Activated CD8-positive, alpha-beta memory T cell treated with anti-CD3 and anti-CD28 coated beads, Interleukin-2, amount 10 ng/mL, durations not matched to agents 7 days and 5 days (primary cell): ENCODE measurements at regions not wholly inside any gene's neighbourhood (a gene's known extent, or its start where the extent isn't known, plus 50 kb on each side); places are given as distances from the start of the nearest gene placed in this dataset.
"Not testable (repeated sequence)": the region's sequence is repeated elsewhere in the genome, so short reads cannot be mapped to it uniquely, and the experiment has no call there.

Source experiments
- ATAC-seq: fragments of 150-1000 bp; cut with Tn5 transposase; one replicate; pipeline ENCODE4 v1.10.0; 2021; ENCODE audit warnings: moderate library complexity
- CTCF ChIA-PET: fragments of 350-600 bp; sonication (Branson Sonifier 250); formaldehyde crosslinking; loops from one replicate; lab custom pipeline; 2021; ENCODE audit warnings: antibody characterized with exemption; lab: Charles Lee
- DNase-seq: peaks from one replicate; pipeline ENCODE4 v3.0.0-alpha.2; 2020
- H3K27ac Mint-ChIP-seq: one replicate; pipeline ENCODE4 v1.8.0; 2021; ENCODE audit warnings: mild to moderate bottlenecking, mixed read lengths
- H3K27me3 Mint-ChIP-seq: one replicate; pipeline ENCODE4 v1.8.0; 2021; ENCODE audit warnings: mixed read lengths
- H3K36me3 Mint-ChIP-seq: one replicate; pipeline ENCODE4 v1.8.0; 2021; ENCODE audit warnings: mild to moderate bottlenecking, mixed read lengths
- H3K4me1 Mint-ChIP-seq: one replicate; pipeline ENCODE4 v1.8.0; 2021; ENCODE audit warnings: mixed read lengths
- H3K4me3 Mint-ChIP-seq: one replicate; pipeline ENCODE4 v1.8.0; 2021; ENCODE audit warnings: mild to moderate bottlenecking, moderate library complexity, mixed read lengths
- H3K9me3 Mint-ChIP-seq: one replicate; pipeline ENCODE4 v1.8.0; 2022; ENCODE audit warnings: low read depth, mixed read lengths

DNA sequence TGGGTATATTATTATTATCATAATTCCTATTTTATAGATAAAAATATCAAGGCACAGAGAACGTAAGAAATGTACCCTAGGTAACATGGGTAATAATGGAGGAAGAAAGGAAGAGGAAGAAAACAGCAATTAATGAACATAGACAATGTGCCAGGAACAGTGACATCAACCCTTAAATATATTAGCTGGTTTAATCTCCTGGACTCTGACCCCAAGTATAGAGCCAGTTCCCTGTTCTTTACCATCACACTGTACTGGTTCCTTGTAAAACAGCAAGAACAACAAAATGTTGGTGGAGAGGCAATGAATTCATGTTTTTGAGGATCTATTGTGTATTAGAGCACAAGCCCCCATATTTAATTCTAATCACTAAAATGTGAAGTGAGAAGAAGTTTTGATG is 192.1 kb downstream of the SMC2 start:
- H3K27ac Mint-ChIP-seq, result no peak overlapping the region
- no peaks in the 10 kb centered on the region for H3K27me3 Mint-ChIP-seq
- H3K4me3 Mint-ChIP-seq, result no peak overlapping the region
- peaks cover 2% of the 10 kb centered on the region for H3K9me3 Mint-ChIP-seq
- H3K4me1 Mint-ChIP-seq, result no peaks in the 10 kb centered on the region
- no peaks in the 10 kb centered on the region for H3K36me3 Mint-ChIP-seq
- ATAC-seq, result no peak
- CTCF ChIA-PET, result no interaction called here
- DNase-seq, result no peak

DNA sequence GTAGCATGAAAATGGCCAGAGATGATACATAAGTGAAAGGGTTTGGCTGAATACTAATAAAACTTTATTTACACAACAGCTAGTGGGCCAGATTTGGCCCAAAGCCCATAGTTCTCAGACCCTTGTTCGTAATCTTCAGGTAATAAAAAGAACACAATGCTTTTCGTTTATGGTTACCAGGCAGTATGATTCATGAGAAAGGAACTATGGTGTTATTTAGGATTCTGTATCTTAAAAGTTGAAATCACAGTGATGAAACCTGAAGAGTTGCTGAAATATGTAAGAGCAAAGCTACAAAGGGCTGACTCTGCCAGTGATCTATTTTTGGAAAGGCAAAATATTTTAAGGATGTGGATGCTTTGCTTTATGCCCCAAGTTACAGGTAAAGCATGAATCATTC is 192.7 kb downstream of the SMC2 start:
- ATAC-seq, result no peak
- Mint-ChIP-seq H3K4me1 (no peaks in the 10 kb centered on the region), H3K4me3 (no peak overlapping the region), H3K36me3 (no peaks in the 10 kb centered on the region), H3K27ac (no peak overlapping the region), H3K27me3 (no peaks in the 10 kb centered on the region), H3K9me3 (no peaks in the 10 kb centered on the region)
- DNase-seq, result no peak
- CTCF ChIA-PET, result no interaction called here

GRCh38 chr9:104287253-104287878 is 193.3 kb downstream of the SMC2 start:
- H3K27ac Mint-ChIP-seq, result no peak overlapping the region

DNA sequence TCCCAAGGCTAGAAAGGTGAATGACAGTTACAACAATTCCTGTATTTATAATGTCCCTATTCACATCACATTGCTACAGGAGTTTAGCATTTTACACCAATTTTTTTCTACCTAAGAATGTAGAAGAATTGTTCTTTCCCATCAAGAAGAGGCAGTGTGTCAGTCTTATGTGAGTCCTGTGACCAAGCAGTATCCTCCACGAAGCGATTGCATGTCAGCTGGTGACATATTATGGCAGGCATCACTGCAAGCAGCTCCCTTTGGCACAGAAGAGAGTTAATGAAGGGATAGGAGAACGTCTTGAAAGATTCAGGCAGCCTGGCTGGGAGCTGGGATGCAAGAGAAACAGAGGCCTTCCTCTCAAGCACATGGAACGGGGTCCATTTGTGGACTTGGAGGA is 199.8 kb downstream of the SMC2 start:
- CTCF ChIA-PET, result no interaction called here
- Mint-ChIP-seq H3K4me3 (no peak overlapping the region), H3K27ac (no peak overlapping the region), H3K36me3 (no peaks in the 10 kb centered on the region), H3K27me3 (no peaks in the 10 kb centered on the region), H3K4me1 (no peaks in the 10 kb centered on the region), H3K9me3 (no peaks in the 10 kb centered on the region)
- no peak for DNase-seq
- no peak for ATAC-seq

More at GRCh38 chr9:104287253-104287878, 193.3 kb downstream of the SMC2 start:
- CTCF ChIA-PET, result no interaction called here
- Mint-ChIP-seq H3K4me3 (no peak overlapping the region), H3K27me3 (no peaks in the 10 kb centered on the region), H3K4me1 (no peaks in the 10 kb centered on the region), H3K36me3 (no peaks in the 10 kb centered on the region), H3K9me3 (no peaks in the 10 kb centered on the region)
- DNase-seq (no peak), ATAC-seq (no peak)

DNA sequence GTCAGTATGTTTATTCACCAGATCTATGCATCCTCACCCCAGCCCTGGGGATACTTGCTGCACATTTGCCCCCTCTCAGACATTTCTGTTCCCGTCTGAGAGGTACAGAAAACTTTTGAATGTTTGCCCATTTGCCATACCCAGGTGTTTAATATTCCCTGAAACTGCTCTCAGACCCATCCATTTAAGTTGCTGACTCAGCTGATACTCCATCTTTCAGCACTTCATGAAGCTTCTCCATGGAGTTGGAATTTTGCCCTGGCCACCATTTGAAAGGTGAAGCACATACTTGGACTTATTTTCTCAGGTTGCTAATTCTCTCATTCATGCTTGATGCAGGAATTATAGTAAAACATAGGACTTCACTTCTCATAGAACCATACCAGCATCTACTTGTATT is 203.9 kb upstream of the OR13F1 start:
- Mint-ChIP-seq H3K9me3 (peaks cover 2% of the 10 kb centered on the region), H3K36me3 (no peaks in the 10 kb centered on the region), H3K4me3 (no peak overlapping the region), H3K4me1 (no peaks in the 10 kb centered on the region), H3K27me3 (no peaks in the 10 kb centered on the region), H3K27ac (no peak overlapping the region)
- ATAC-seq (no peak), DNase-seq (no peak)
- CTCF ChIA-PET, result no interaction called here

- Mint-ChIP-seq H3K9me3 (peaks cover 2% of the 10 kb centered on the region), H3K27ac (no peak overlapping the region), H3K4me3 (no peak overlapping the region), H3K4me1 (no peaks in the 10 kb centered on the region), H3K27me3 (no peaks in the 10 kb centered on the region), H3K36me3 (no peaks in the 10 kb centered on the region)
- ATAC-seq (no peak), DNase-seq (no peak)
- CTCF ChIA-PET, result no interaction called here
These were observed 202.3 kb upstream of the OR13F1 start for GRCh38 chr9:104301755-104302154.

GRCh38 chr9:104302775-104303174 is 201.3 kb upstream of the OR13F1 start:
- H3K9me3 Mint-ChIP-seq, result peaks cover 3% of the 10 kb centered on the region
- CTCF ChIA-PET, result no interaction called here
- ATAC-seq, result no peak
- H3K27ac Mint-ChIP-seq, result no peak overlapping the region
- DNase-seq, result no peak
- H3K4me1 Mint-ChIP-seq, result no peaks in the 10 kb centered on the region
- no peaks in the 10 kb centered on the region for H3K36me3 Mint-ChIP-seq
- no peaks in the 10 kb centered on the region for H3K27me3 Mint-ChIP-seq
- no peak overlapping the region for H3K4me3 Mint-ChIP-seq

GRCh38 chr9:104304925-104305324 is 199.1 kb upstream of the OR13F1 start:
- no peaks in the 10 kb centered on the region for H3K4me1 Mint-ChIP-seq
- no peak overlapping the region for H3K4me3 Mint-ChIP-seq
- no peaks in the 10 kb centered on the region for H3K36me3 Mint-ChIP-seq
- ATAC-seq, result no peak
- H3K27me3 Mint-ChIP-seq, result no peaks in the 10 kb centered on the region
- CTCF ChIA-PET, result no interaction called here
- no peak for DNase-seq
- peaks cover 5% of the 10 kb centered on the region for H3K9me3 Mint-ChIP-seq
- H3K27ac Mint-ChIP-seq, result no peak overlapping the region

DNA sequence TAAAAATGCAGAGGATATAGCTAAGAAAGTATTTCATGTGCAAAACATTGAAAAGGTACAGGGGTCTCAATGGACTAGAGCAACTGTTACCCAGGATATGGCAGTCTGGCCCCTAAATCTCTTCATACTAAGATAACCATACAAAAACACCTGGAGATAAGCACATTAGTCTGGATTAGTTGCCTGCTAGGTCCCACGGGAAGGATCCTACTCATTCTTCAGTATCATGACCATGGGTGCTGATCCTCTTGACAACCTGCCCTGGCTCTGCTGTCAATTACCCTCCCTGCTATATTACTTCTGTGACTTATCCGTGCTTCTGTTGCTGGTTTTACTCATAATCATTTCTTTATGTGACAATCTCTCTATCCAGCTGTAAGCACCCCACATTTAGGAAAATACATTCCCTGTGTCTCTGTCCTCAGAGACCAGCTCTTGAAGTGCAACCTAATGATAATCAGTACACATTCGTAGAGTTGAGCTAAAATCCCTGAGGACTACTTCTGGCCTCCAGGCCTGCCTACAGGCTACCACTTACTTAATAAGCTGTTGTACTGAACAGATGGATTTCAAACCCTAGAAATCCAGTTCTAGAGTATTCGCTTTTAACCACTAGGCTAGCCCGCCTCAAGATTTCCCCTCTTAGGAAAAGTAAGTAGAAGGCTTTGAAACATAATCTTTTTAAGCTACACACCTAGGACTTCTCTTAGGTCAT is 190.5 kb upstream of the OR13F1 start:
- H3K4me3 Mint-ChIP-seq, result no peak overlapping the region
- ATAC-seq (no peak), DNase-seq (no peak)
- H3K4me1 Mint-ChIP-seq, result no peaks in the 10 kb centered on the region
- H3K27ac Mint-ChIP-seq, result no peak overlapping the region
- H3K27me3 Mint-ChIP-seq, result no peaks in the 10 kb centered on the region
- CTCF ChIA-PET, result no interaction called here
- H3K9me3 Mint-ChIP-seq, result no peaks in the 10 kb centered on the region
- H3K36me3 Mint-ChIP-seq, result no peaks in the 10 kb centered on the region

DNA sequence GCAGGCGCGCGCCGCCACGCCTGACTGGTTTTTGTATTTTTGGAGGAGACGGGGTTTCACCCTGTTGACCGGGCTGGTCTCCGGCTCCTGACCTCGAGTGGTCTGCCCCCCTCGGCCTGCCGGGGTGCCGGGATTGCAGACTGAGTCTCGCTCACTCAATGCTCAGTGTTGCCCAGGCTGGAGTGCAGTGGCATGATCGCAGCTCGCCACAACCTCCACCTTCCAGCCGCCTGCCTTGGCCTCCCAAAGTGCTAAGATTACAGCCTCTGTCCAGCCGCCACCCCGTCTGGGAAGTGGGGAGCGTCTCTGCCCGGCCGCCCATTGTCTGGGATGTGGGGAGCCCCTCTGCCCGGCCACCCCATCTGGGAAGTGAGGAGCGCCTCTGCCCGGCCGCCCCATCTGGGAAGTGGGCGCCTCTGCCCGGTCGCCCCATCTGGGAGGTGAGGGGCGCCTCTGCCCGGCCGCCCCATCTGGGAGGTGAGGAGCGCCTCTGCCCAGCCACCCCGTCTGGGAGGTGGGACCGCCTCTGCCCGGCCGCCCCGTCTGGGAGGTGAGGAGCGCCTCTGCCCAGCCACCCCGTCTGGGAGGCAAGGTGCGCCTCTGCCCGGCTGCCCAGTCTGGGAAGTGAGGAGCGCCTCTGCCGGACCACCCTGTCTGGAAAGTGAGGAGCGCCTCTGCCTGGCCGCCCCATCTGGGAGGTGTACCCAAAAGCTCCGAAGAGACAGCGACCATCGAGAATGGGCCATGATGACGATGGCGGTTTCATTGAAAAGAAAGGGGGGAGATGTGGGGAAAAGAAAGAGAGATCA is 187.7 kb upstream of the OR13F1 start:
- H3K4me1 Mint-ChIP-seq, H3K9me3 Mint-ChIP-seq, CTCF ChIA-PET, DNase-seq, H3K27ac Mint-ChIP-seq, H3K4me3 Mint-ChIP-seq, ATAC-seq, H3K36me3 Mint-ChIP-seq, H3K27me3 Mint-ChIP-seq: not testable (repeated sequence)

- CTCF ChIA-PET, result no interaction called here
- Mint-ChIP-seq H3K27ac (no peak overlapping the region), H3K9me3 (no peaks in the 10 kb centered on the region), H3K4me1 (no peaks in the 10 kb centered on the region), H3K36me3 (no peaks in the 10 kb centered on the region), H3K27me3 (no peaks in the 10 kb centered on the region), H3K4me3 (no peak overlapping the region)
- DNase-seq (no peak), ATAC-seq (no peak)
These were observed 184.9 kb upstream of the OR13F1 start for GRCh38 chr9:104319198-104319597.

- CTCF ChIA-PET, result no interaction called here
- Mint-ChIP-seq H3K36me3 (no peaks in the 10 kb centered on the region), H3K4me1 (no peaks in the 10 kb centered on the region), H3K27ac (no peak overlapping the region), H3K27me3 (no peaks in the 10 kb centered on the region), H3K9me3 (no peaks in the 10 kb centered on the region), H3K4me3 (no peak overlapping the region)
- DNase-seq (no peak), ATAC-seq (no peak)
These were observed 184.4 kb upstream of the OR13F1 start for GRCh38 chr9:104319685-104320084.

- no peaks in the 10 kb centered on the region for H3K36me3 Mint-ChIP-seq
- H3K4me1 Mint-ChIP-seq, result no peaks in the 10 kb centered on the region
- no peaks in the 10 kb centered on the region for H3K9me3 Mint-ChIP-seq
- no peaks in the 10 kb centered on the region for H3K27me3 Mint-ChIP-seq
- CTCF ChIA-PET, result no interaction called here
- no peak overlapping the region for H3K4me3 Mint-ChIP-seq
- ATAC-seq (no peak), DNase-seq (no peak)
- no peak overlapping the region for H3K27ac Mint-ChIP-seq
These were observed 181.5 kb upstream of the OR13F1 start for GRCh38 chr9:104322596-104322995.
